Osteoblast (primary cell): ENCODE measurements at regions not wholly inside any gene's neighbourhood (a gene's known extent, or its start where the extent isn't known, plus 50 kb on each side); places are given as distances from the start of the nearest gene placed in this dataset.
"Not testable (repeated sequence)": the region's sequence is repeated elsewhere in the genome, so short reads cannot be mapped to it uniquely, and the experiment has no call there.

Experiments
- DNase-seq: peaks from one replicate; pipeline ENCODE4 v3.0.0; 2011; ENCODE audit warnings: low spot score, mixed read lengths; ENCODE audit not compliant: insufficient read length; ENCODE audit errors: missing footprints
- H2AFZ ChIP-seq: 2 replicates; pipeline ENCODE4 v1.6.0; 2011; ENCODE audit warnings: mild to moderate bottlenecking, low read length
- H3K27ac ChIP-seq: 2 replicates; pipeline ENCODE4 v1.5.1; 2011; ENCODE audit warnings: mild to moderate bottlenecking, low read depth, low read length, moderate library complexity
- H3K27me3 ChIP-seq: 2 replicates; pipeline ENCODE4 v1.6.0; 2012; ENCODE audit warnings: mild to moderate bottlenecking, control low read depth, inconsistent platforms, low read length, moderate library complexity; ENCODE audit not compliant: insufficient read depth
- H3K36me3 ChIP-seq: 2 replicates; pipeline ENCODE4 v1.5.1; 2011; ENCODE audit warnings: mild to moderate bottlenecking, low read length, control low read depth, moderate library complexity; ENCODE audit not compliant: insufficient read depth
- H3K4me1 ChIP-seq: 2 replicates; pipeline ENCODE4 v1.5.1; 2011; ENCODE audit warnings: mild to moderate bottlenecking, low read length, control low read depth, moderate library complexity; ENCODE audit not compliant: insufficient read depth
- H3K4me2 ChIP-seq: 2 replicates; pipeline ENCODE4 v1.6.0; 2011; ENCODE audit warnings: mild to moderate bottlenecking, low read length; ENCODE audit not compliant: insufficient read depth
- H3K4me3 ChIP-seq: fragments of 200-600 bp; sonication (generic); 3 replicates; pipeline ENCODE4 v1.5.1; 2012; ENCODE audit warnings: mild to moderate bottlenecking, low read length, inconsistent platforms; ENCODE audit not compliant: insufficient read depth
- H3K79me2 ChIP-seq: 2 replicates; pipeline ENCODE4 v1.6.0; 2012; ENCODE audit warnings: mild to moderate bottlenecking, low read length, control low read depth, inconsistent platforms; ENCODE audit not compliant: insufficient read depth
- H3K9me3 ChIP-seq: 2 replicates; pipeline ENCODE4 v1.5.1; 2011; ENCODE audit warnings: low read depth, low read length, control low read depth
- H4K20me1 ChIP-seq: 2 replicates; pipeline ENCODE4 v1.6.0; 2012; ENCODE audit warnings: mild to moderate bottlenecking, low read length, control low read depth; ENCODE audit not compliant: insufficient read depth
- TF ChIP-seq, protein P1 (sequence below): IDR thresholded peaks from 2 replicates; pipeline ENCODE4 v1.5.1; 2011; ENCODE audit warnings: mild to moderate bottlenecking, low read depth, low read length, moderate library complexity; ENCODE audit errors: extremely low read depth

DNA sequence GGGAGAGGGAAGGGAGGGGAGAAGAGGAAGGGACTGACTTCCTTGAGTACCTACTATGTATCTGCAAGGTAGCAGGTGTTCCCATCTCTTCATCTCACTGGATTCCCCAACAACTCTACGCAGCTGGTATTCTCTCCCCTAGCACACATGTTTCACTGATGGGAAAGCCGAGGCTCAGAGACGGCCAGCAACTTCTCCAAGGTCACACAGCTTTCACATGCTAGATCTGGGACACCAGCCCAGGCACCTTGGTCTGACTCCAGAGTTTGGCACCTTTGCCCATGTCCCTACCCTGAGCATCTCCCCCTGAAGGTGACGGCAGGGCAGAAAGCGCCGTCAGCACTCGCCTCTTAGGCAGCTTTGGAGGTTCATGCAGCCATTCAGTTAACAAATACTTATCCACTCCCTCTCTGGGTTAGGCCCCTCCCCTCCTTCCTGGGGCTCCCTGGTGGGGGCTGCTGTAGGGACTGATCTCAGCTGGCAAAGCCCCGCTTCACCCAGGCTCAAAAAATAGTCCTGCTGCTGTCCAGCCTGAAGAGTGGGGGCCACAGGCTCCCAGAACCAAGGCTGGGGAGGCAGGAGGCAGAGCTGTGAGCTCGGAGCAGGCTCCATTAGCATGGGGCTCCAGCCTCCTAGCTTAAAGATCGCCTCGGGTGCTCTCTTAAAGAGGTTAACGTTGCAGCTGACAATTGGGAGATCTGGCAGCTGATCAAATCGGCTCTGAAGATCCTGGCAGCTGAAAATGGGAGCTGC, 79.4 kb downstream of the IGLL1 start:
- no peak overlapping the region for H2AFZ ChIP-seq
- H3K4me2 ChIP-seq = no peak overlapping the region
- peak; percentile 68 for DNase-seq
- no peaks in the 10 kb centered on the region for H3K27me3 ChIP-seq
- no peaks in the 10 kb centered on the region for H3K4me1 ChIP-seq
- TF ChIP-seq, protein P1, sequence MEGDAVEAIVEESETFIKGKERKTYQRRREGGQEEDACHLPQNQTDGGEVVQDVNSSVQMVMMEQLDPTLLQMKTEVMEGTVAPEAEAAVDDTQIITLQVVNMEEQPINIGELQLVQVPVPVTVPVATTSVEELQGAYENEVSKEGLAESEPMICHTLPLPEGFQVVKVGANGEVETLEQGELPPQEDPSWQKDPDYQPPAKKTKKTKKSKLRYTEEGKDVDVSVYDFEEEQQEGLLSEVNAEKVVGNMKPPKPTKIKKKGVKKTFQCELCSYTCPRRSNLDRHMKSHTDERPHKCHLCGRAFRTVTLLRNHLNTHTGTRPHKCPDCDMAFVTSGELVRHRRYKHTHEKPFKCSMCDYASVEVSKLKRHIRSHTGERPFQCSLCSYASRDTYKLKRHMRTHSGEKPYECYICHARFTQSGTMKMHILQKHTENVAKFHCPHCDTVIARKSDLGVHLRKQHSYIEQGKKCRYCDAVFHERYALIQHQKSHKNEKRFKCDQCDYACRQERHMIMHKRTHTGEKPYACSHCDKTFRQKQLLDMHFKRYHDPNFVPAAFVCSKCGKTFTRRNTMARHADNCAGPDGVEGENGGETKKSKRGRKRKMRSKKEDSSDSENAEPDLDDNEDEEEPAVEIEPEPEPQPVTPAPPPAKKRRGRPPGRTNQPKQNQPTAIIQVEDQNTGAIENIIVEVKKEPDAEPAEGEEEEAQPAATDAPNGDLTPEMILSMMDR = no peak
- no peaks in the 10 kb centered on the region for H3K79me2 ChIP-seq
- H3K27ac ChIP-seq = no peak overlapping the region
- H4K20me1 ChIP-seq = no peaks in the 10 kb centered on the region
- H3K4me3 ChIP-seq = no peak overlapping the region
- H3K9me3 ChIP-seq = no peaks in the 10 kb centered on the region
- no peaks in the 10 kb centered on the region for H3K36me3 ChIP-seq

DNA sequence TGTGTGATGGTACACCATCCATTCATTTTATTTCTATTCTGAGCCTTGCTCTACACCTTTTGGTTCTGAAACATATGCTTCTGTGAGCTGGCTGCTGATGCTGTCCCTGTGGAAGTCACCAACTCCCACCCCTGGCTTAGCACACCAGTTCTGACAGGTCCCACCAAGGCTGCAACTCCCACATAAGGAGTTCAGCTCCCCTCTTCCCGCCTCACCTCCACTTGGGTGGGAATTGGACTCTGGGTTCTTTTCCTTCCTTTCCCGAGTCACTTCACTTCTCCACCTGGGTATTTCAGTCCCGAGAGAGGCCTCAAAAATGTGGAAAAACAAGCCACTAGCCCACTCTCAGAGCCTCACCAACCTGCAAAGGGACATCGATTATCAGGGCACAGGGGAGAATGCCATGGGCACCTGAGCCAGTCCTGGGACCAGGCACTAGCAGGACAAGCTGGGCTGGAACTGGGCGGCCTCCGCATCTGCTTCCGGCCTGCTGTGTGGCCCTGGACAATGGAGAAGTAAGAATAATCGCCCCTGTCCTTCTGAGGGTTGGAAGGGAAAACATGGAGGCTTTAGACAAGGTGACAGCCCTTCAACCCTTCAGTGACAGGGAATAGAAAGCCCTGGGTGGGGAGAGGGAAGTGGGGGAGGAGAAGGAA, 80.1 kb downstream of the IGLL1 start:
- DNase-seq = no peak
- TF ChIP-seq, protein P1 = no peak
- H3K27ac ChIP-seq = no peak overlapping the region
- H2AFZ ChIP-seq = no peak overlapping the region
- no peaks in the 10 kb centered on the region for H3K79me2 ChIP-seq
- no peak overlapping the region for H3K4me2 ChIP-seq
- no peaks in the 10 kb centered on the region for H3K36me3 ChIP-seq
- no peaks in the 10 kb centered on the region for H3K27me3 ChIP-seq
- no peaks in the 10 kb centered on the region for H3K9me3 ChIP-seq
- no peak overlapping the region for H3K4me3 ChIP-seq
- H3K4me1 ChIP-seq = no peaks in the 10 kb centered on the region
- H4K20me1 ChIP-seq = no peaks in the 10 kb centered on the region

DNA sequence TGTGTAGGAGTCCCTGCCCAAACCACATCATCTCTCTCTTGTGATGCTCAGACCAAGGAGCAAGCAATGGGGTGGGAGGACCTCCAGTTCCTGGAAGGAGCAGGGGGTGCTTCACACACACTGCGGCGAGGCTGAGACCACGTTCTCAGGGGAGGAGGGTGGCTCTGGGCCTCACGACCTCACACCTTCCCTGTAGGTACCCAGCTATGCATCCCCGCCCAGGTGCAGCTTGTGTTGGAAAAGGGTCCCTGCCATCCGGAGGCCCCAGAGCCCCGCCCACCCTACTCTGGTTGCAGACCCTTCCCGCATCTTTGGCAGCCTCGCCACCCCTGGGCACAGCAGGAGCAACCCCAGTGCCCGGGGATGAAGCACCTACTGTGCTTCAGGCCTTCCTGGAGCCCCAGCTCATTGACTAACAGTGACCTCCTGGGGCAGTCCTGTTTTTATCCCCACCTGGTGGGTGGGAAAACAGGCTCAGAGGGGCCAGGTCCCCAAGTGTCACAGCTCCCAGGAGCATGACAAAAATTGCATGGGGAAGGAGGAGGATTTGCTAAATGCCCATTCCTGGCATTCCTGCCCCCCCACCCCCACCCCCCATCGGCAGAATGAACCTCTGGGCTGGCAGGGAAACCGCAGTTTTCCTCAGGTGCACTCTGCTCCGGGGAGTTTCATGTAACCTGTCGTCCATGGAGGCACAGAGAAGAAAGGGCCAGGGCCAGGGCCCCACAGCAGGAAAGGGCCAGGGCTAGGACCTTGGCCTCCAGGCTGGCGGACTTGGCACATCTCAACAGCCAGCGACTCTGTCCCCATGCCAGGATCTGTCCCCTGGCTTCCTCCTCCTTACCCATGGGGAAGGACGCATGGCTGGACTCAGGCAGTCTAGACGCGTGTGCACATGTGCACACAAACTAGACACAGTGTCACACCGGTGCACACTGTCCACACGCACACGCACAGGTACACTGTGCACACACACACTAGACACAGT, 81.0 kb downstream of the IGLL1 start:
- Histone ChIP-seq H3K4me1 (no peaks in the 10 kb centered on the region), H3K4me3 (no peak overlapping the region), H3K4me2 (no peak overlapping the region), H3K36me3 (no peaks in the 10 kb centered on the region), H3K9me3 (no peaks in the 10 kb centered on the region), H3K27ac (no peak overlapping the region), H3K27me3 (no peaks in the 10 kb centered on the region), H2AFZ (no peak overlapping the region), H4K20me1 (no peaks in the 10 kb centered on the region), H3K79me2 (no peaks in the 10 kb centered on the region)
- peak; percentile 29 for DNase-seq
- TF ChIP-seq, protein P1 = no peak

DNA sequence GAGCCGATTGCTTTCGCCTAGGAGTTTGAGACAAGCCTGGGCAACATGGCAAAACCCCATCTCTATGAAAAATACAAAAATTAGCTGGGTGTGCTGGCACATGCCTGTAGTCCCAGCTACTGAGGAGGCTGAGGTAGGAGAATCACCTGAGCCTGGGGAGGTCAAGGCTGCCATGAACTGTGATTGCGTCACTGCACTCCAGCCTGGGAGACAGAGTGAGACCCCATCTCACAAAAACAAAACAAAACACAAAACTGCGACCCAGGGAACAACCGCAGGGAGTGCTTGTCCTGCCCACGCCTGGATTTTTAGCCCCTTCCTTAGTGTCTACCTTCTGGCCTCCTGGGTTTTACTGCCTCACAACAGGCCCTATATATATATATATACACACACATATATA, 82.2 kb downstream of the IGLL1 start:
- H3K4me3 ChIP-seq, H4K20me1 ChIP-seq, H3K36me3 ChIP-seq, H3K27ac ChIP-seq, H3K27me3 ChIP-seq, H3K79me2 ChIP-seq, DNase-seq, H2AFZ ChIP-seq, H3K4me1 ChIP-seq, H3K9me3 ChIP-seq, H3K4me2 ChIP-seq: not testable (repeated sequence)
